HL-60 (cell line): ENCODE measurements at regions not wholly inside any gene's neighbourhood (a gene's known extent, or its start where the extent isn't known, plus 50 kb on each side); places are given as distances from the start of the nearest gene placed in this dataset.

Experiments
- DNase-seq, 2 experiments: peaks; one replicate each; pipeline ENCODE4 v3.0.0-alpha.2; 2010 to 2020; ENCODE audit warnings: low read depth in 1 of 2, low spot score in 1 of 2
- H3K27ac ChIP-seq: fragments of 250-450 bp; sonication (Bioruptor Pico); replicated peaks from 2 replicates; pipeline ENCODE4 v1.5.1; 2020; ENCODE audit warnings: mild to moderate bottlenecking, moderate library complexity
- H3K27me3 ChIP-seq: fragments of 250-450 bp; sonication (Bioruptor Pico); 2 replicates; pipeline ENCODE4 v1.5.1; 2021; ENCODE audit warnings: mild to moderate bottlenecking, moderate library complexity; ENCODE audit not compliant: insufficient read depth, poor library complexity, severe bottlenecking
- H3K4me3 ChIP-seq: replicated peaks from 2 replicates; pipeline ENCODE4 v1.5.1; 2011; ENCODE audit warnings: mild to moderate bottlenecking, control low read depth, low read length; ENCODE audit not compliant: insufficient read depth
- GABPA ChIP-seq: IDR thresholded peaks from 2 replicates; pipeline ENCODE4 v1.6.1; 2012; ENCODE audit warnings: low read depth
- POLR2AphosphoS5 ChIP-seq: IDR thresholded peaks from 2 replicates; pipeline ENCODE4 v1.6.1; 2012; ENCODE audit warnings: low read depth
- SPI1 ChIP-seq: IDR thresholded peaks from 2 replicates; pipeline ENCODE4 v1.6.1; 2012; ENCODE audit warnings: low read depth, mild to moderate bottlenecking, borderline replicate concordance
- TF ChIP-seq, protein P1 (sequence below): IDR thresholded peaks from one replicate; pipeline ENCODE4 v1.5.1; 2011; ENCODE audit warnings: low read length, control low read depth, inconsistent platforms; ENCODE audit not compliant: insufficient read depth
- TF ChIP-seq, protein P2 (sequence below): IDR thresholded peaks from 2 replicates; pipeline ENCODE4 v1.6.1; 2012; ENCODE audit warnings: low read depth; ENCODE audit not compliant: insufficient replicate concordance

DNA sequence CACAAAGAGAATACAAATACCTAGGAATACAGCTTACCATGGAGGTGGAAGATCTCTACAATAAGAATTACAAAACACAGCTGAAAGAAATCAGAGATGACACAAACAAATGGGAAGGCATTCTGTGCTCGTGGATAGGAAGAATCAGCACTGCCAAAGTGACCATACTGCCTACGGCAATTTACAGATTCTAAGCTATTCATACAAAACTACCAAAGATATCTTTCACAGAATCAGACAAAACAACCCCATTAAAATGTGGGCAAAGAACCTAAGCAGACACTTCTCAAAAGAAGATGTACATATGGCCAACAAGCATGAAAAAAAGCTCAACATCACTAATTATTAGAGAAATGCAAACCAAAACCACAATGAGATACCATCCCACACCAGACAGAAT lies 133.2 kb upstream of the SSTR4 start:
- Histone ChIP-seq H3K4me3 (no peak overlapping the region), H3K27me3 (no peaks in the 10 kb centered on the region), H3K27ac (no peak overlapping the region)
- DNase-seq = no peak
- no peak for TF ChIP-seq SPI1
- TF ChIP-seq GABPA = no peak

DNA sequence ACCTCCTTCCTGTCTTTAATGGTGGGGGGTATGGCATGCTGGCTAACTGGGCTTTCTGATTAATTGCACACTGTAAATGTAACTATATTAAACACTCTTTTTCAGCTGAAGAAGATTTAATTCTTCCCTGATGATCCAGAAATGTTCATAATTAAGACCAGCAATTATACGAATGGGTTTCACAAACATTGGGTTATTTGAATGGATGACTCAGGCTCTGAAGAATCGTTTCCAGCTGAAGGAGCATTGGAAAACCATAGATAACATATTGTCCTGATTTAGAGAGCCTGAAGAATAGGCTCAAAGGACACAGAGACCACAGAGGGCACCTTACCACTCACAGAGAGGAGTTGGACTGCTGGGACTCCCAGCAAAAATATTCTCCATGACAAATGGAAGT lies 130.7 kb upstream of the SSTR4 start:
- H3K27ac ChIP-seq = no peak overlapping the region
- no peak overlapping the region for H3K4me3 ChIP-seq
- no peak for TF ChIP-seq SPI1
- no peak for DNase-seq
- H3K27me3 ChIP-seq = no peaks in the 10 kb centered on the region

- TF ChIP-seq, protein P1, sequence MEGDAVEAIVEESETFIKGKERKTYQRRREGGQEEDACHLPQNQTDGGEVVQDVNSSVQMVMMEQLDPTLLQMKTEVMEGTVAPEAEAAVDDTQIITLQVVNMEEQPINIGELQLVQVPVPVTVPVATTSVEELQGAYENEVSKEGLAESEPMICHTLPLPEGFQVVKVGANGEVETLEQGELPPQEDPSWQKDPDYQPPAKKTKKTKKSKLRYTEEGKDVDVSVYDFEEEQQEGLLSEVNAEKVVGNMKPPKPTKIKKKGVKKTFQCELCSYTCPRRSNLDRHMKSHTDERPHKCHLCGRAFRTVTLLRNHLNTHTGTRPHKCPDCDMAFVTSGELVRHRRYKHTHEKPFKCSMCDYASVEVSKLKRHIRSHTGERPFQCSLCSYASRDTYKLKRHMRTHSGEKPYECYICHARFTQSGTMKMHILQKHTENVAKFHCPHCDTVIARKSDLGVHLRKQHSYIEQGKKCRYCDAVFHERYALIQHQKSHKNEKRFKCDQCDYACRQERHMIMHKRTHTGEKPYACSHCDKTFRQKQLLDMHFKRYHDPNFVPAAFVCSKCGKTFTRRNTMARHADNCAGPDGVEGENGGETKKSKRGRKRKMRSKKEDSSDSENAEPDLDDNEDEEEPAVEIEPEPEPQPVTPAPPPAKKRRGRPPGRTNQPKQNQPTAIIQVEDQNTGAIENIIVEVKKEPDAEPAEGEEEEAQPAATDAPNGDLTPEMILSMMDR = no peak
- TF ChIP-seq GABPA = no peak
- no peak for TF ChIP-seq POLR2AphosphoS5
- no peak for TF ChIP-seq SPI1
- TF ChIP-seq, protein P2, sequence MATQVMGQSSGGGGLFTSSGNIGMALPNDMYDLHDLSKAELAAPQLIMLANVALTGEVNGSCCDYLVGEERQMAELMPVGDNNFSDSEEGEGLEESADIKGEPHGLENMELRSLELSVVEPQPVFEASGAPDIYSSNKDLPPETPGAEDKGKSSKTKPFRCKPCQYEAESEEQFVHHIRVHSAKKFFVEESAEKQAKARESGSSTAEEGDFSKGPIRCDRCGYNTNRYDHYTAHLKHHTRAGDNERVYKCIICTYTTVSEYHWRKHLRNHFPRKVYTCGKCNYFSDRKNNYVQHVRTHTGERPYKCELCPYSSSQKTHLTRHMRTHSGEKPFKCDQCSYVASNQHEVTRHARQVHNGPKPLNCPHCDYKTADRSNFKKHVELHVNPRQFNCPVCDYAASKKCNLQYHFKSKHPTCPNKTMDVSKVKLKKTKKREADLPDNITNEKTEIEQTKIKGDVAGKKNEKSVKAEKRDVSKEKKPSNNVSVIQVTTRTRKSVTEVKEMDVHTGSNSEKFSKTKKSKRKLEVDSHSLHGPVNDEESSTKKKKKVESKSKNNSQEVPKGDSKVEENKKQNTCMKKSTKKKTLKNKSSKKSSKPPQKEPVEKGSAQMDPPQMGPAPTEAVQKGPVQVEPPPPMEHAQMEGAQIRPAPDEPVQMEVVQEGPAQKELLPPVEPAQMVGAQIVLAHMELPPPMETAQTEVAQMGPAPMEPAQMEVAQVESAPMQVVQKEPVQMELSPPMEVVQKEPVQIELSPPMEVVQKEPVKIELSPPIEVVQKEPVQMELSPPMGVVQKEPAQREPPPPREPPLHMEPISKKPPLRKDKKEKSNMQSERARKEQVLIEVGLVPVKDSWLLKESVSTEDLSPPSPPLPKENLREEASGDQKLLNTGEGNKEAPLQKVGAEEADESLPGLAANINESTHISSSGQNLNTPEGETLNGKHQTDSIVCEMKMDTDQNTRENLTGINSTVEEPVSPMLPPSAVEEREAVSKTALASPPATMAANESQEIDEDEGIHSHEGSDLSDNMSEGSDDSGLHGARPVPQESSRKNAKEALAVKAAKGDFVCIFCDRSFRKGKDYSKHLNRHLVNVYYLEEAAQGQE = no peak
- no peak overlapping the region for H3K4me3 ChIP-seq
- no peaks in the 10 kb centered on the region for H3K27me3 ChIP-seq
- no peak overlapping the region for H3K27ac ChIP-seq
- DNase-seq = no peak
Measured at GRCh38 chr20:22904905-22905304, 130.2 kb upstream of the SSTR4 start.

GRCh38 chr20:22905658-22906057 lies 129.5 kb upstream of the SSTR4 start:
- Histone ChIP-seq H3K27ac (no peak overlapping the region), H3K27me3 (no peaks in the 10 kb centered on the region), H3K4me3 (no peak overlapping the region)
- TF ChIP-seq GABPA (no peak), SPI1 (no peak), POLR2AphosphoS5 (no peak)
- TF ChIP-seq, protein P2 = no peak
- TF ChIP-seq, protein P1 = no peak
- no peak for DNase-seq

- no peak for DNase-seq
- TF ChIP-seq POLR2AphosphoS5 (no peak), SPI1 (no peak), GABPA (no peak)
- TF ChIP-seq, protein P1 = no peak
- TF ChIP-seq, protein P2 = no peak
- Histone ChIP-seq H3K27ac (no peak overlapping the region), H3K4me3 (no peak overlapping the region), H3K27me3 (no peaks in the 10 kb centered on the region)
Measured at GRCh38 chr20:22908437-22908836, 126.7 kb upstream of the SSTR4 start.
